ENCODE measurements at regions not wholly inside any gene's neighbourhood (a gene's known extent, or its start where the extent isn't known, plus 50 kb on each side); places are given as distances from the start of the nearest gene placed in this dataset.

GRCh38 chr3:76972624-76973296 is 67.1 kb upstream of the ROBO2 start:
- Histone ChIP-seq H3K27ac (no peak overlapping the region), H3K9me3 (no peaks in the 10 kb centered on the region), H3K27me3 (ENCODE audit: low read depth) (no peaks in the 10 kb centered on the region), H3K4me1 (no peaks in the 10 kb centered on the region), H3K4me3 (no peak overlapping the region), H3K36me3 (no peaks in the 10 kb centered on the region)
- DNase-seq (no peak), ATAC-seq (no peak)
- TF ChIP-seq CTCF (IDR thresholded peaks at IDR 0.05) = no peak
- intact Hi-C loops (cut with DNase I) = no loop called here

DNA sequence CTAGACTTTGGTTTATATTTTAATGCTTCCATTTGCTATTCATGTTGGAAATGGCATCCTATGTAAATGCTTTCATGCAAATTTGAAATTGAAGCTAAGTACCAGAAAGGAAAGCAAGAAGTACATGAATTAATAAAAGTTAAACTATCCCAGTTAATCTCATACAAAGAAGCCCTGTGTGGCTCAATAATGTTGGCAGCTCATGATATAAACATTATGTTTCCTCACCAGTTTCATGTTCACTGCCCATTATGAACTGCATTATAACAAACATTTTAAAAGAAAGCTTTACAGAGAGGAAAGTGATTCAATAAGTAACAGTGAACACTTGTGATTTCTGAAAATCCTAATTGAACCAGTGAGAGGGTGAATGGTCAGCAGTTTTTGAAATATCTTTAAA is 62.9 kb upstream of the ROBO2 start:
- Histone ChIP-seq H3K27ac (no peak overlapping the region), H3K4me3 (no peak overlapping the region), H3K4me1 (no peaks in the 10 kb centered on the region), H3K27me3 (ENCODE audit: low read depth) (no peaks in the 10 kb centered on the region), H3K9me3 (no peaks in the 10 kb centered on the region), H3K36me3 (no peaks in the 10 kb centered on the region)
- DNase-seq (no peak), ATAC-seq (no peak)
- no peak for TF ChIP-seq CTCF (IDR thresholded peaks at IDR 0.05)
- intact Hi-C loops (cut with DNase I) = no loop called here

DNA sequence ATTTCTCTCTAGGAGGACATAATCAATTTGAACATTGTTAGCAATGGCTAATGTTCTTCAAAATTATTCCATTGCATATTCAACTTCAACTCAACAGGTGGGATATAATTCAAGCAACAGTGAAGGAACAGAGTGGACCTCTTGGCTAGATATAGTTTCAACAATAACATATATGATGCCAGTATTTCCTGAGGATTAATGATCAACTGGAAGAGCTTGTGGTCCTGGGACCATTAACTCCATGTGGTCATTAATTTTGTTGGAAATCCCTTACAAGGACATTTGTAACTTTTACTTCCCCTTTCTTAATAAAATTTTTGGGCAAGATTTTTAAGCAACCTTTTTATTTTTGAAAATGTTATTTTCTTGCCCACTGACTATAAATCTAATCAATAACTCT is 54.3 kb upstream of the ROBO2 start:
- H3K4me1 ChIP-seq = no peaks in the 10 kb centered on the region
- intact Hi-C loops (cut with DNase I) = no loop called here
- no peaks in the 10 kb centered on the region for H3K36me3 ChIP-seq
- no peak for TF ChIP-seq CTCF (IDR thresholded peaks at IDR 0.05)
- H3K4me3 ChIP-seq = no peak overlapping the region
- no peaks in the 10 kb centered on the region for H3K9me3 ChIP-seq
- H3K27me3 ChIP-seq (ENCODE audit: low read depth) = no peaks in the 10 kb centered on the region
- no peak overlapping the region for H3K27ac ChIP-seq
- DNase-seq = no peak
- ATAC-seq = no peak

DNA sequence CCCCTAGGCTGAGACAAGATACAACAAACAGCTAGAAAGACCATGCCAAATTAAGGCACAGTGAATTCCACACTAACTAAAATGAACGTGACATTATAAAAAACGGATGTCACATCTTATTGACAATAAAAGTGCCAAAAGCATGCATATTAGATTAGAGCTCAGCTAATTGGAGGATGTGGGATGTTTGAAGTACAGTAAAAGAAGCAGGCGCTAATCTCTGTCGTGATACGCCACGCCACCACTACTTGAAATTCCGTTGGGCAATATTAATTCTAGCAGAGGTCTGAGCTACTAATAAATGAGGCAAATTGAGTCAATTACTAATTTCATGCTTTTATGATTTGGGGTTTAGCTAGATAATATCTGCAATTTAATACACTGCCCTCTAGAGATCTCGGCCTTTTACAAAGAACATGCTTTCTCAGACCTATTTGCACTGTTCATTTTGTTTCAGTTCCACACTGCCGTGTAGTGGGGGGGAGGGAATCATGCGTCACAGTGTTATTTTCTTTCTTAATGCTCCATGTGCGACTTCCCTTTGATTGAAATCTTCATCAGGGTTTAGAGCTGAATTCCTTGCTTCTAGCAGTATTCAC is 52.9 kb upstream of the ROBO2 start:
- H3K36me3 ChIP-seq = no peaks in the 10 kb centered on the region
- ATAC-seq (no peak), DNase-seq (no peak)
- TF ChIP-seq CTCF (IDR thresholded peaks at IDR 0.05) = no peak
- intact Hi-C loops (cut with DNase I) = no loop called here
- no peaks in the 10 kb centered on the region for H3K9me3 ChIP-seq
- no peaks in the 10 kb centered on the region for H3K4me1 ChIP-seq
- H3K27me3 ChIP-seq (ENCODE audit: low read depth) = no peaks in the 10 kb centered on the region
- no peak overlapping the region for H3K4me3 ChIP-seq
- H3K27ac ChIP-seq = no peak overlapping the region

Data from lower lobe of right lung (tissue), 2 donors.